HG03196 (cell line): ENCODE measurements at regions not wholly inside any gene's neighbourhood (a gene's known extent, or its start where the extent isn't known, plus 50 kb on each side); places are given as distances from the start of the nearest gene placed in this dataset.

ENCODE experiments used
- ATAC-seq: cut with Tn5 transposase; IDR thresholded peaks from one replicate; pipeline ENCODE4 v1.9.1; 2021; ENCODE audit not compliant: unreplicated experiment

GRCh38 chr3:102102394-102102793 is 253.1 kb downstream of the NFKBIZ start:
- no peak for ATAC-seq

- ATAC-seq = no peak
Observed at GRCh38 chr3:102104033-102104432, 254.7 kb downstream of the NFKBIZ start.

- ATAC-seq = no peak
Observed at GRCh38 chr3:102105193-102105592, 255.9 kb downstream of the NFKBIZ start.

- ATAC-seq = no peak
Observed at GRCh38 chr3:102106416-102107097, 257.2 kb downstream of the NFKBIZ start.

- no peak for ATAC-seq
Observed at GRCh38 chr3:102112704-102113230, 263.5 kb downstream of the NFKBIZ start.

- no peak for ATAC-seq
Observed at GRCh38 chr3:102113421-102114041, 264.2 kb downstream of the NFKBIZ start.

GRCh38 chr3:102114264-102114979 is 265.1 kb downstream of the NFKBIZ start:
- ATAC-seq = no peak

GRCh38 chr3:102122527-102122926 is 273.2 kb downstream of the NFKBIZ start:
- ATAC-seq = no peak

- ATAC-seq = no peak
Observed at GRCh38 chr3:102123590-102124190, 274.4 kb downstream of the NFKBIZ start.

- ATAC-seq = no peak
Observed at GRCh38 chr3:102124282-102124681, 275.0 kb downstream of the NFKBIZ start.

- no peak for ATAC-seq
Observed at GRCh38 chr3:102124704-102125103, 275.4 kb downstream of the NFKBIZ start.

GRCh38 chr3:102125197-102125993 is 276.1 kb downstream of the NFKBIZ start:
- no peak for ATAC-seq

- ATAC-seq = no peak
Observed at GRCh38 chr3:102125994-102126368, 276.7 kb downstream of the NFKBIZ start.

GRCh38 chr3:102129760-102130608 is 280.7 kb downstream of the NFKBIZ start:
- no peak for ATAC-seq

GRCh38 chr3:102132370-102132769 is 283.1 kb downstream of the NFKBIZ start:
- ATAC-seq = no peak

- ATAC-seq = no peak
Observed at GRCh38 chr3:102133376-102133775, 284.1 kb downstream of the NFKBIZ start.

- ATAC-seq = no peak
Observed at GRCh38 chr3:102135316-102135715, 286.0 kb downstream of the NFKBIZ start.

- ATAC-seq = no peak
Observed at GRCh38 chr3:102136183-102136582, 286.9 kb downstream of the NFKBIZ start.

GRCh38 chr3:102140116-102140515 is 290.8 kb downstream of the NFKBIZ start:
- no peak for ATAC-seq
